Osteoblast (primary cell): ENCODE measurements at regions not wholly inside any gene's neighbourhood (a gene's known extent, or its start where the extent isn't known, plus 50 kb on each side); places are given as distances from the start of the nearest gene placed in this dataset.

Experiments
- DNase-seq: peaks from one replicate; pipeline ENCODE4 v3.0.0; 2011; ENCODE audit warnings: low spot score, mixed read lengths; ENCODE audit not compliant: insufficient read length; ENCODE audit errors: missing footprints
- H2AFZ ChIP-seq: 2 replicates; pipeline ENCODE4 v1.6.0; 2011; ENCODE audit warnings: mild to moderate bottlenecking, low read length
- H3K27ac ChIP-seq: 2 replicates; pipeline ENCODE4 v1.5.1; 2011; ENCODE audit warnings: mild to moderate bottlenecking, low read depth, low read length, moderate library complexity
- H3K27me3 ChIP-seq: 2 replicates; pipeline ENCODE4 v1.6.0; 2012; ENCODE audit warnings: mild to moderate bottlenecking, control low read depth, inconsistent platforms, low read length, moderate library complexity; ENCODE audit not compliant: insufficient read depth
- H3K36me3 ChIP-seq: 2 replicates; pipeline ENCODE4 v1.5.1; 2011; ENCODE audit warnings: mild to moderate bottlenecking, low read length, control low read depth, moderate library complexity; ENCODE audit not compliant: insufficient read depth
- H3K4me1 ChIP-seq: 2 replicates; pipeline ENCODE4 v1.5.1; 2011; ENCODE audit warnings: mild to moderate bottlenecking, low read length, control low read depth, moderate library complexity; ENCODE audit not compliant: insufficient read depth
- H3K4me2 ChIP-seq: 2 replicates; pipeline ENCODE4 v1.6.0; 2011; ENCODE audit warnings: mild to moderate bottlenecking, low read length; ENCODE audit not compliant: insufficient read depth
- H3K4me3 ChIP-seq: fragments of 200-600 bp; sonication (generic); 3 replicates; pipeline ENCODE4 v1.5.1; 2012; ENCODE audit warnings: mild to moderate bottlenecking, low read length, inconsistent platforms; ENCODE audit not compliant: insufficient read depth
- H3K79me2 ChIP-seq: 2 replicates; pipeline ENCODE4 v1.6.0; 2012; ENCODE audit warnings: mild to moderate bottlenecking, low read length, control low read depth, inconsistent platforms; ENCODE audit not compliant: insufficient read depth
- H3K9me3 ChIP-seq: 2 replicates; pipeline ENCODE4 v1.5.1; 2011; ENCODE audit warnings: low read depth, low read length, control low read depth
- H4K20me1 ChIP-seq: 2 replicates; pipeline ENCODE4 v1.6.0; 2012; ENCODE audit warnings: mild to moderate bottlenecking, low read length, control low read depth; ENCODE audit not compliant: insufficient read depth
- TF ChIP-seq, protein P1 (sequence below): IDR thresholded peaks from 2 replicates; pipeline ENCODE4 v1.5.1; 2011; ENCODE audit warnings: mild to moderate bottlenecking, low read depth, low read length, moderate library complexity; ENCODE audit errors: extremely low read depth

DNA sequence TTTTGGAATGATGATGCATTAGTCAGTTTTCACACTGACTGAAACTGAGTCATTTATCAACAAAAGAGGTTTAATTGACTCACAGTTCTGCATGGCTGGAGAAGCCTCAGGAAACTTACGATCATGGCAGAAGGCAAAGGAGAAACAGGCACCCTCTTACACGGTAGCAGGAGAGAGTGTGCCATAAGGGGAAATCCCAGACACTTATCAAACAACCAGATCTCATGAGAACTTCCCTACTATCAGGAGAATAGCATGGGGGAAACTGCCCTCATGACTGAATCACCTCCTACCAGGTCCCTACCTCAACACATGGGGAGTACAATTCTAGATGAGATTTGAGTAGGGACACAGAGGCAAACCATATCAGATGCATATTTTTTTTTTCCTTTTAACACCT is 504.5 kb upstream of the VRK2 start:
- H3K4me2 ChIP-seq: no peak overlapping the region
- H3K27me3 ChIP-seq: no peaks in the 10 kb centered on the region
- H4K20me1 ChIP-seq: no peaks in the 10 kb centered on the region
- no peak overlapping the region for H2AFZ ChIP-seq
- no peaks in the 10 kb centered on the region for H3K36me3 ChIP-seq
- DNase-seq: no peak
- H3K79me2 ChIP-seq: no peaks in the 10 kb centered on the region
- H3K9me3 ChIP-seq: no peaks in the 10 kb centered on the region
- H3K4me3 ChIP-seq: no peak overlapping the region
- no peak overlapping the region for H3K27ac ChIP-seq
- TF ChIP-seq, protein P1, sequence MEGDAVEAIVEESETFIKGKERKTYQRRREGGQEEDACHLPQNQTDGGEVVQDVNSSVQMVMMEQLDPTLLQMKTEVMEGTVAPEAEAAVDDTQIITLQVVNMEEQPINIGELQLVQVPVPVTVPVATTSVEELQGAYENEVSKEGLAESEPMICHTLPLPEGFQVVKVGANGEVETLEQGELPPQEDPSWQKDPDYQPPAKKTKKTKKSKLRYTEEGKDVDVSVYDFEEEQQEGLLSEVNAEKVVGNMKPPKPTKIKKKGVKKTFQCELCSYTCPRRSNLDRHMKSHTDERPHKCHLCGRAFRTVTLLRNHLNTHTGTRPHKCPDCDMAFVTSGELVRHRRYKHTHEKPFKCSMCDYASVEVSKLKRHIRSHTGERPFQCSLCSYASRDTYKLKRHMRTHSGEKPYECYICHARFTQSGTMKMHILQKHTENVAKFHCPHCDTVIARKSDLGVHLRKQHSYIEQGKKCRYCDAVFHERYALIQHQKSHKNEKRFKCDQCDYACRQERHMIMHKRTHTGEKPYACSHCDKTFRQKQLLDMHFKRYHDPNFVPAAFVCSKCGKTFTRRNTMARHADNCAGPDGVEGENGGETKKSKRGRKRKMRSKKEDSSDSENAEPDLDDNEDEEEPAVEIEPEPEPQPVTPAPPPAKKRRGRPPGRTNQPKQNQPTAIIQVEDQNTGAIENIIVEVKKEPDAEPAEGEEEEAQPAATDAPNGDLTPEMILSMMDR: no peak
- H3K4me1 ChIP-seq: no peaks in the 10 kb centered on the region

DNA sequence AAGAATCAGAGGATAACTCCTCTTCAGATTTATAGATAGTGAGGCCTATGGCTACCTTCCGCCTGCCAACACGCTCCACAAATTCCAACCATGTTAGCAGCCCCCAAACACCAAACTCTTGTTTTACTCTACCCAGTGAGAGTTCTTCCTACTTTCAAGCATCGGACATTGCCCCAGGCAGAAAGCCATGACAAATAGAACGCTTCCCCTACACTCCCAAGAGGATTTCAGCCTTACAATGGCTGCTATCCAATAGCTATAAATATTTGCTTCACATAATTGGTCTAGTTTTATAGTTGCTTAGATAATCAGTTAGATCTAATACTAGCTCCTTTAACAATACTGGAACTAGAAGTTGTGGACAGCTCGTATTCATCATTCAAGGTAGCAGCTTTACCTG is 503.4 kb upstream of the VRK2 start:
- no peaks in the 10 kb centered on the region for H3K79me2 ChIP-seq
- H3K4me2 ChIP-seq: no peak overlapping the region
- no peaks in the 10 kb centered on the region for H3K4me1 ChIP-seq
- no peaks in the 10 kb centered on the region for H3K9me3 ChIP-seq
- H3K4me3 ChIP-seq: no peak overlapping the region
- TF ChIP-seq, protein P1: no peak
- H2AFZ ChIP-seq: no peak overlapping the region
- no peak for DNase-seq
- no peaks in the 10 kb centered on the region for H3K36me3 ChIP-seq
- H3K27me3 ChIP-seq: no peaks in the 10 kb centered on the region
- H3K27ac ChIP-seq: no peak overlapping the region
- no peaks in the 10 kb centered on the region for H4K20me1 ChIP-seq

DNA sequence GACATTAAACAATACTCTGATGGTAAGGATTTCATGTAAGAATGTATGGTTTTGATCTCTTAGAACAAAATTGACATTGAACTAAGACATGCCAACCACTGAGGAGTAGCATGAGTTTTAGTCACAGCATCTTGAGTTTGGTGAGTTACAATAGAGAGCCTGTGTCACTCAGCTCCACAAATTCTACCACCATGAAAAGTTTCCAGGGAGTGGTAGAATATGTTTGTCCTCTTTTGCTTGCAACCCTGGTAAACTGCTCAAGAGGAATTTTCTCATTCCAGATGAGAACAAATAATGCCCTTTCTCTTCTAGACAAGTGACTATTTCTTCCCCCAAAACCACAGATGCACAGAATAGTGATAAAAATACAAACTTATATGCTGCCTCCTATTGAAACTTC is 502.0 kb upstream of the VRK2 start:
- H3K4me1 ChIP-seq: no peaks in the 10 kb centered on the region
- H3K4me3 ChIP-seq: no peak overlapping the region
- H3K36me3 ChIP-seq: no peaks in the 10 kb centered on the region
- H3K27me3 ChIP-seq: no peaks in the 10 kb centered on the region
- H3K79me2 ChIP-seq: no peaks in the 10 kb centered on the region
- no peak overlapping the region for H3K4me2 ChIP-seq
- TF ChIP-seq, protein P1: no peak
- no peak for DNase-seq
- no peak overlapping the region for H2AFZ ChIP-seq
- no peak overlapping the region for H3K27ac ChIP-seq
- H3K9me3 ChIP-seq: no peaks in the 10 kb centered on the region
- no peaks in the 10 kb centered on the region for H4K20me1 ChIP-seq

DNA sequence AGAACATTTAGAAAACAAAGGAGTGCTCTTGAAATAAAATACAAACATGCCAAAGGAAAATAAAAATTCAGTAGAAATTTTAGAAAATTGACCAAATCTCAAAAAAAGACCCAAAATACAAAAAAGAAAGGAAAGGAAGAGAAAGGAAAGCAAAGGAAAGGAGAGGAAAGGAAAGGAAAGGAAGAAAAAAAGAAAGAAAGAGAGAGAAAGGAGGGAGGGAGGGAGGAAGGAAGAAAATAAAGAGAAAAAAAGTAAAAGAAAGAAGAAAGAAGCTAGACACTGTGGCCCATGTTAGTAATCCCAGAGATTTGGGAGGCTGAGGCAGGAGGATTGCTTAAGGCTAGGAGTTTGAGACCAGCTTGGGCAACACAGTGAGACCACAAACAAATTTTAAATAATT is 500.1 kb upstream of the VRK2 start:
- no peaks in the 10 kb centered on the region for H3K27me3 ChIP-seq
- no peaks in the 10 kb centered on the region for H3K36me3 ChIP-seq
- H3K4me3 ChIP-seq: no peak overlapping the region
- H4K20me1 ChIP-seq: no peaks in the 10 kb centered on the region
- peaks cover 3% of the 10 kb centered on the region for H3K9me3 ChIP-seq
- H3K79me2 ChIP-seq: no peaks in the 10 kb centered on the region
- no peak overlapping the region for H3K27ac ChIP-seq
- no peaks in the 10 kb centered on the region for H3K4me1 ChIP-seq
- H2AFZ ChIP-seq: no peak overlapping the region
- H3K4me2 ChIP-seq: no peak overlapping the region
- TF ChIP-seq, protein P1: no peak
- DNase-seq: no peak
